Putamen (tissue), 1 donor: ENCODE measurements at regions not wholly inside any gene's neighbourhood (a gene's known extent, or its start where the extent isn't known, plus 50 kb on each side); places are given as distances from the start of the nearest gene placed in this dataset.
"Not testable (repeated sequence)": the region's sequence is repeated elsewhere in the genome, so short reads cannot be mapped to it uniquely, and the experiment has no call there.

Experiments
- DNase-seq: peaks from one replicate; pipeline ENCODE4 v3.0.0-alpha.2; 2016; ENCODE audit warnings: low spot score

DNA sequence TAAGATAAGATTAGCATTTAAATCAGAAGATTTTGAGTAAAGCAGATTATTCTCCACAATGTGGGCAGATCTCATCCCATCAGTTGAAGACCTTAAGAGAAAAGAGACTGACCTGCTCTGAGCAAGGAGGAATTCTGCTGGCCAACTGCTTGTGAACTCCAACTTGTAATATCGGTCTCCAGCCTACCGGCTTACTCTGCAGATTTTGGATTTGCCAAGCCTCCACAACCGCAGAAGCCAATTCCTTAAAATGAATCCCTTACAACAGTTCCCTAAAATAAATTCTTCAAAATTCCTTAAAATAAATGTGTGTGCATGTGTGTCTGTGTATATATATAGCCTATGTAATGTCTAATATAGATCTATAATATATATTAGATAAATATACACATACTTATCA is 107.4 kb upstream of the KLF13 start:
- DNase-seq: no peak

DNA sequence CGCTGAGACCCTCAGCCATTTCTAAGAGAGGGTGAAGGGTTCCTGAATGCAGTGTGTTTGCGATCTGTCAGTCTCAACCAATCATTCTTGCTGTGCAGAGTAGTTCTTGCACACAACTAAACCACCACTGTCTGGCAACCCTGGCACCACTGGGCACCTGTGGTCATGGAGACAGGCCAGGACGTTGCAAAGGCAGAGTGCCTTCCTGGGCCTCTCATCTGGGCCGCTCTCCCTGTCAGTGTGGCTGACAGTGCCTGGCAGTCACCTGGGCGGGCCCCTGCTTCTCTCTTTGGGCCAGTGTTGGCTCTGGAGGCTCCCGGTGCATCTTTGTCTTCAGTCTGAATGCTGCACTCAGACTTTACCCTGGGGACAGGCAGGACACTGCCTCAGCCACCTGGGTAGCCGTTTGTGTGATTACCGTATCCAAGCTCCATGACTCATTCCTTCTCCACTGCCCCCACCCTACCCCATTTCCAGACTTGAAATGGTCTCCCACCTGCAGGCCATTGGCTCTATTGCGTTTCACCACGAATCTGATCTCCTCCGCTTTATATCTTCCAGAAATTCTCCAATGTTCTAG is 104.6 kb upstream of the KLF13 start:
- DNase-seq: no peak

DNA sequence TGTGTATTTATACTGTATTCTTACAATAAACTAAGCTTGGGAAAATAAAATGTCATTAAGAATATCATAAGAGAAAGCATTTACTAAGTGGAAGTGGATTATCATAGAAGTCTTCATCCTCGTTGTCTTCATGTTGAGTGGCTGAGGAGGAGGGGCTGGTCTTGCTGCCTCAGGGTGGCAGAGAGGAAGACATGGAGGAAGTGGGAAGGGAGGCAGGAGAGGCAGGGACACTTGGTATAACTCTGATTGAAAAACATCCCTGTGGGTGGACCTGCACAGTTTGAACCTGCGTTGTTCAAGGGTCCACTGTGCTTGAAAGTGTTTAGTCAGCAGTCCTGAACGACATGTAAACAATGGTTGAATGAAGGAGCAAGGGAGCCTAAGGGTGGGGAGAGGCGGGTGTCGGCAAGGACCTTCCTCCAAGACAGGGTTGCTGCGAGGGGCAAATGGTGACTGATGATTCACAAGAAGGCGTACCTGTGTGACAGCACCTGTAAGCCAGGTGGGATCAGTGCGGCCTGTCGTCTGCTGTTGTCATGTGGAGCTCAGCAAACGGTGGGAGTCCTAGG is 103.8 kb upstream of the KLF13 start:
- DNase-seq: no peak

DNA sequence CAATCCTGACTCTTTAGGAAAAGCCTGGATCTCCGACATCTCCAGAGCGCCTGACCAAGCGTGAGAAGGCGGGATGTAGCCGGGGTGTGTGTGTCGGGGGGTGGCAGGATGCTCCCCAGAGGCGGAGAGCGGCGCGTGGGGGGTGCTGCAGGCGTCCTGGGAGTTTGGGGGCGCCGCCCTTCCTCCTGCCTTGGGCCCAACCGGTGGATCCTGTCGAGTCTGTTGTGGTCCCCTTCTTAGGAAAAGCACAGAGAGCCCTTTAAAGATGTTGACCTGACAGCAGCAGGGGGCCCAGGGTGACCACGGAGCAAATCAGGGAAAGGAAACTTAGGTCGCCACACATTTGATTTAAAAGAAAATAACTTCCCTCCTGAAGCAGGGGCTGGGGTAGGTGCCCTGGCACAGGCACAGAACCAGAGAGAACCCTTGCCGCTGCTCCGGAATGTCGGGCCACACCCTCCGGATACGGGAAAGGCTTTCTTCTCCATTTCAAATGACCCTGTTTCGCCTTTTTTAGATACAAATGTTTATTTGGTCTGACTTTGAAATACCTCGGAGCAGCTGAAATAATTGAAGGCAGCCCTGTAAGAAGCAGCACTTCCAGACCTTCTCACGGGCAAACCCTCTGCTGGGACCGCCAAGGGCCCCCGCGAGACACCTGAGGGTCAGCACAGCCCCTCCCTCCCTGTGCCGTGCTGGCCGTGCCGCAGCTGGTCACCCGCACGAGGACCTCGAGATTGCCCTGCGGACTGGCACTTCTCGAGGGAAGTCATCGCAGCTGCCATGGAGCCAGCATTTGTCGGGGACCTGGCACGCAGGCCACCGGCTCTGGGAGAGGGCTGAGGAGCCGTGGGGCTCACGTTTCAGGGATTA is 102.9 kb upstream of the KLF13 start:
- no peak for DNase-seq

DNA sequence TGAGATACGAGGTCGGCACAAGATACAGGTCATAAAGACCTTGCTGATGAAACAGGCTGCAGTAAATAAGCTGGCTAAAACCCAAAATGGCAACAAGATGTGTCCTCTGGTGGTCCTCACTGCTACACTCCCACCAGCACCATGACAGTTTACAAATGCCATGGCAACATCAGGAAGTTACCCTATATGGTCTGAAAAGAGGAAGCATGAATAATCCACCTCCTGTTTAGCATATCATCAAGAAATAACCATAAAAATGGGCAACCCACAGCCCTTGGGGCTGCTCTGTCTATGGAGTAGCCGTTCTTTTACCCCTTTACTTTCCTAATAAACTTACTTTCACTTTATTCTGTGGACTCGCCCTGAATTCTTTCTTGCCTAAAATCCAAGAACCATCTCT is 102.0 kb upstream of the KLF13 start:
- DNase-seq: not testable (repeated sequence)

DNA sequence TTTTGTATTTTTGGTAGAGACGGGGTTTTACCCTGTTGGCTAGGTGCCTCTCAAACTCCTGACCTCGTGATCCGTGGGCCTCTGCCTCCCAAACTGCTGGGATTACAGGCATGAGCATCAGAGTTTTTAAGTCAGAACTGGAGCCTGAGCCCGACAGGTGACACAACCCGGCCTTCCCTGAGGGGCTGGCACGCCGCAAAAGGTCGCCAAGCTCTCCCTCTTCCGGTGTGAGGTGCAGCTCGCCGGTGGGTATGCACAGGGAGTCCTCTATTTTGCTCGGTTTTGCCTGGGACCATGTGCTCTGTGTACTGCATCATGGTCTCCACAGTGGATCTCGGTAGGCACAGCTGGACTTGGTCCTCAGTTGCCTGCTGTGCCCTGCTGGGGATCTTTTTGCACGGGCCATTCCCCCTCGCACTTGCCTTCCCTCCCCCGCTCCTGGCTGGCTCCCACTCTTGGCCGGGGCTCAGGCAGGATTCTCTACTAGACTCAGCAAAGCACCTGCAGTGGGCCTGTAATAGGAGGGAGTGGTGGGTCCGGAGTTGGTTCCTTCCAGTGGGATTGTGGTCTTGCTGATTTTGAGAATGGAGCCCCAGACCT is 101.2 kb upstream of the KLF13 start:
- DNase-seq: no peak

DNA sequence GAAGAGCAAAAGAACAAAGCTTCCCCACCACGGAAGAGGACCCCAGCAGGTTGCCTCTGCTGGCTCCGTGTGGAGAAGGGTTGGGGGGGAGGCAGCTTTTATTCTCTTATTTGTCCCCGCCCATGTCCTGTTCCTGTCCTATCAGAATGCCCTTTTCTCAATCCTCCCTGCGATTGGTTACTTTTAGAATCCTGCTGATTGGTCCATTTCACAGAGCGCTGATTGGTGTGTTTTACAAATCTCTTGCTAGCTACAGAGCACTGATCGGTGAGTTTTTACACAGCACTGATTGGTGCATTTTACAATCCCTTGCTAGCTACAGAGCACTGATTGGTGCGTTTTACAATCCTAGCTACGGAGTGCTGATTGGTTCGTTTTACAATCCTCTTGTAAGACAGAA is 100.6 kb upstream of the KLF13 start:
- DNase-seq: no peak

DNA sequence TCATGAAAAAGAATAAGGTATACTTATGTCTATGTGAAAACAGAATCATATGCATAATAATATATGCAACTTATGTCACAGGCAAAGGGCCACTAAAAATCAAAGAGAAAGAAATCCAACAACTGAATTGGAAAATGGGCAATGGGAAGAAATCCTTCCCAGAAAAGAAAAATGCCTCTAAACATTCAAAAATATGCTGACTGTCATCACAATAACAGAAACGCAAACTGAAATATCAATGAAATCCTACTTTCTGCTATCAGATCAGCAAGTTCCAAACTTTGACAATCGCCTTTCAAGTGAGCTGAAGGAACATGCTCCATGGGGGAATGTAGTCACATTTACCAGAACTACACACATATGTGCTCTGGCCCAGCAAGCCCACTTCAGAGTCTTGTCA is 99.4 kb upstream of the KLF13 start:
- no peak for DNase-seq

DNA sequence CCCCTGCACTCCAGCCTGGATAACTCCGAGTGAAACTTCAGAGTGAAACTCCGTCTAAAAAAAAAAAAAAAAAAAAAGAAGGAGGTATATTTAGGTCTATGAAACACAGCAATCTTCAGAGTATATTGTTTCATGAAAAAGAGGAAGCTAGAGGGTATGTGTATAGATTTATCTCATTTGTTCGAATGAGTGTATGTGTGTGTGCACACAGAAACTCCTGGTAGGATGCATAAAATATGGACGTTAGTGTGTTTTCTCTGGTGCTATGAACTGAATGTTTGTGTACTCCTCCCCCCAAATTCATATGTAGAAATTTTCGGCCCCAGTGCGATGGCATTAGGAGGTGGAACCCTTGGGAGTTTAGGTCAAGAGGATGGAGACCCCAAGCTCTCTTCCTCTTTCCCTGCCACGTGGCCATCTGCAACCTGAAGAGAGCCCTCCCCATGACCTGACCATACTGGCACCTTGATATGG is 98.6 kb upstream of the KLF13 start:
- DNase-seq: no peak

DNA sequence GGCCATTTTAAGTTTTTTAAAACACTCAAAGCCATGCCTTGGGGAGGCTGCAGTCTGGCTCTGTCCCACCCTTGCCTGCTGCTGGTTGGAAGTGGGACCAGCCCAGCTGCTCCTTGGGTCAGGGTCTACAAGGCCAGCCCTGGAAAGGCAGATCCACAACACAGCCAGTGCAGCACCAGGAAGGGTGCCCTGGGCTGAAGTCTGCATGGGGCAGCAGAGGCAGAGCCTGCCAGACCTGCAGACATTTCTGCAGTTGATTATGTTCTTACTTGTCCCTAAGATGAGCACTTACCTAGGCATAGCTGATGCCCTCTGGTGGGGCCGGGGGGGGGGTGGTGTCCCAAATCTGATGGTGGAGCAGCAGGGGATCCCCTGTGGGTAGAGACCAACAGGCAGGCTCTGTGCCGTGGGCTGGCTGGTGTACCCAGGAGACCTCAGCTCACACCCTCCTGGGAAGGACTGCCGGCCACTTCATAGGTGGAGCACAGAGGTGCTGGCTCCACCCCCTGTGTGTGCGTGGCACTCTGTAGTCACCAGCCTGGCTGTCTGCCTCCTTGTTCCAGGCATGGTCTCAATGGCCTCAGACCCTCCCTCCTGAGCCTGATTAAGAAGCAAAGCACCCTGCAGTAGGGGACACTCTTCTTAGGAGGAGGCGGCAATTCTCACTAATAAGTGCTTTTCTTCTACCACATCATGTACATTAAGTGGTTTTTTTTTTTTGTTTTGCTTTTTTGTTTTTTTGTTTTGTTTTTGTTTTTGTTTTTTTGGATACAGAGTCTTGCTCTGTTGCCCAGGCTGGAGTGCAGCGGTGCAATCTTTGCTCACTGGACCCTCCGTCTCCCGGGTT is 97.4 kb upstream of the KLF13 start:
- DNase-seq: no peak

DNA sequence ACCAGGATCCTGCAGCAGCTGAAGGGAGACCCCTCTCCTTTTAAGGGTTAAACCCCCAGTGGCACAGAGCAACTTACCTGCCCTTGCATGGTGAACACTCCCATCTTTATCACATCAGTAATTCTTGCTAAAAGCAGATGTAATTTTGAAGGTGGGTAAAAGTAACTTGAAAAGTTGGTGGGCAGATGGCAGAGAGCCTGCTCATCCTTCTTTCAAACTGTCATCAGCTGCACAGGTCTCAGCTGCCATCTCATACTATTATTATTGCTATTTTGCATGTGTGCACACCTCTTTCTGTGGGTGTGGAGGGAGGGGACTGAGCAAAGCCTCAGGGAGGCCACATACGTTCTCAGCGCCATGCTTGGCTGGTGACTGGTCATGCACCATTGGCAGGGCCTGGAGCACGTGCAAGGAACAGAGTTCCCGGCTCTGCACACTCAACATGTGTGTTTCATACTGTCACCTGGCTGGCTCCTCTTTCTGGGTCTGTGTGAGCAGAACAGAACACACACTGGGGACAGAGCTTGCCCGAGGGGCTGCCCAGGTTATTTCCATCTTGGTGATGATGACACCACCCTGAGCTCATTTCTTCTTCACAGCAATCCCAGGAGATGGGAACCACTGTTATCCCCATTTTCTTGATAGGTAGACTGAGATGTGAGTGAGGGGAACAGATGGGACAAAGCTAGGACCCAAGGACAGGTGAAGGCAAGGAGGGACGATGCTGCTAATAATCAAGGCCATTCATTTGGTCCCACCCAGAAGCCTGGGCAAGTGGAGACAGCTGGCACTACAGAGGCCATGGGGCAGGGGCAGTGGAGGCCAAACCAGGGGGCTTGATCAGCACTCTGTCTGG is 95.8 kb upstream of the KLF13 start:
- DNase-seq: no peak

DNA sequence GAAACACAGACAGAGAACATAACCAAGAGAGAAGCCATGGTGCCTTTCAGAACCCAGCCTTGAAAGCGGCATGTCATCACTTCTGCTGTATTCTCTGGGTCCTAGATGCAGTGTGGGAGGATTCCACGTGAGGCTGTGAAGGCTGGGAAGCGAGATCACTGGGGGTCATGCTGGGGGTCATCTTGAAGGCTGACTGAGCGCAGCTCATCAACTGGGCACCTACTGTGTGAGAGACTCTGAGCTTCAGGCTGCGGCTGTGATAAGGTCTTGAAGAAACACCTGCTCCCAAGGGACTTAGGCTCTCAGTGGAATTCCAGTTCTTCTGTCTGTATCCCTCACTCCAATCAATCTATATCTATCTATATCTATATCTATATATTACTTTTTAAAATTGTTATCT is 91.8 kb upstream of the KLF13 start:
- no peak for DNase-seq

DNA sequence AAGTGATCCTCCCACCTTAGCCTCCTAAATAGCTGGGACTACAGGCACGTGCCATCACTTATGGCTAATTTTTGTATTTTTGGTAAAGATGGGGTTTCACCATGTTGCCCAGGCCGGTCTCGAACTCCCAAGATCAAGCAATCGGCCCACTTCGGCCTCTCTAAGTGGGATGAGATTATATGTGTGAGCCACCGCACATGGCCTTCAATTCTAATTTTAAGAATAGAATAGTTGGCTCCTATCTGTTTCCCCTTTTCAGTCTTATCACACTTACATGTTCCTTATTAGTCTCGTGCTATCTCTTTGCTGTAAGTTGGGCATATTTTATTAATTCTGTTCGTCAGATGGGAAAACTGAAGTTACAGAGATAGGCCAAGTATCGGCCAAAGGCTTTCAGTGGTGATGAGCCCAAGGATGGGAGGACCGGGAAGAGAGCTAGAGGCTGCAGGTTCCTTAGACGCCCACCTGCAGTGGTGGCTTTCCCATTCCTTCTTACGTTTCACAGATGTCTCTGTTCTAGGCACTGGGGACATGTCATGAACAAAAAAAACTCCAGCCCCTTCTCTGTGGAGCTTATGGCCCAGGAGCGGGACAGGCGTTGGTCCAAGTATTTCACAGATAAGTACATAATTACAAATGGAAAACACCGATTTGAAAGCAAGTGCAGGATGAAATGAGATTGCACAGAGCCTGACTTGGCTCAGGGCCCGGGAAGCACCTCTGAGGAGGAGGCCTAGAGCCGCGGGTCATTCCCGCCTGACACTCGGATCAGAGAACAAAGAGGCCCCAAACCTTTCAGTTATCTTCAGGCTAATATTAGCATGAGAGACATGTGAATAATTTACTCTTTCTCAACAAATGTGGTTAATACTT is 91.1 kb upstream of the KLF13 start:
- no peak for DNase-seq

DNA sequence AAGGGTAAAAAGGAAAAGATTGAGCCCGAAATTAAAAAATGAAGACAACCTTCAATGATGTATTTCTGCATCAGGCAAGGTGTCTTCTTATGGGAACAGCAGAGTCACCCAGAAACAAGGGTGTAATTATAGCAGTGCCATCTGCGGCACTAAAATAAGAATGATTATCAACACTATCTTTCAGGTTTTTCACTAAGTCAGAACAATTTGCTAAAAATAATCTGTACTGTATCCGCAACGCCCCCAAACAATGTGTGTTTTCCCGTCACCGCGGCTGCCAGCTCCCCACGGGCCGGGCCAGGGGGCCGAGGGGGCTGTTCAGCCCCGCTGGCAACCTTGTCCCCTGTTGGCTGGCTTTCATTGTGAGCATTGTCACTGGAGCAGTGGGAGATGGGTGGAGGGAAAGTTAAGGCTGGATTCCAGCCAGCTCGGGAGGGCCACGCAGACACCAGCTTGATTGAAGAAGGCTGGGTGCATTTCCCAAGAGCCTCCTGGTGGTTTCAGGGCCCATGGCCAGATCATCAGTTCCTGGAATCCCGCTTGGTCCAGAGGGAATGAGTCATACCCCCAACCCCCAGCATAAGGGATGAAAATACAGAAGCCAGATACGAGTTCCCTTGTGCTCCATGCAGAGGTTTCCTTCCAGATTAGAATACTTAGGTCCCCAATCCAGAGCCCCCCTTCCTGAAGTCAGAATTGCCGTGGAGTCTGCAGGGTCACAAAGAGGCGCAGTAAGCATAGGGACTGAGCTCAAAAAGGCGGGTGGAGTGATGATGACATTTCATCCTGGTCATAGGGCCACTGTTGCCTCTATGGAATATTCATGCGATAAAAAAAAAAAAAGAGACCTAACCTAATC is 90.2 kb upstream of the KLF13 start:
- DNase-seq: peak; percentile 67

DNA sequence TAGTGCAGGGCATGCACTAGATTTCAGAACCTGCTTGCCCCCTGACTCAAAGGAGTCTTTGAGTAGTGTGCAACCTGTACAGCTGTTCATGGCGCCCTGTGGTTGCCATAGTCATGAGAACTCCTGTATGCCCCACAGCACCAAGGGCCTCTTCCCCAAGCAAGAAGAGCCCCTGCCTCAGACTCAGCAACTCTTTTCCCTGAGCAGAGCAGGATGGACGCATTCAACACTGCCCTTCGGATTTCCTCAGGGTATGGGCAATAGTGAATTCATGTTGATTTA is 89.7 kb upstream of the KLF13 start:
- no peak for DNase-seq

DNA sequence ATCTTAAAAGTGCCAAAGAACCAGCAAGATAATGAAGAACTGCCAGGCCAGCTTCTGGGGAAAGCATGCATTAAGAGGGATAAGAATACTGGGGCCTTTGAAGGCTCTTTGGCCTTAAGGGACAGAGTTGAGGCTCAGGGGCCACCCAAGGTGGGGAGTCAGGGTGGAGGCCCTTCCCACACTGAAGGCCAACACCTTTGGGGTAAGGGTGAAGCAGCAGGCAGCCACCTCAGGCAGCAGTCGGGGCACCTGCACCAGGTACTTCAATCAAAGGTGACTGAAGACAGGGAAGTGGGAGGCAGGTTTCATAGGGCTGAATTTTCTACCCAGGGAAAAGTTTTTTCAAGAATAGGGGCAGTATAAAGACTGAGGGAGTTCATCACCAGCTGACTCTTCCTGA is 87.7 kb upstream of the KLF13 start:
- no peak for DNase-seq

DNA sequence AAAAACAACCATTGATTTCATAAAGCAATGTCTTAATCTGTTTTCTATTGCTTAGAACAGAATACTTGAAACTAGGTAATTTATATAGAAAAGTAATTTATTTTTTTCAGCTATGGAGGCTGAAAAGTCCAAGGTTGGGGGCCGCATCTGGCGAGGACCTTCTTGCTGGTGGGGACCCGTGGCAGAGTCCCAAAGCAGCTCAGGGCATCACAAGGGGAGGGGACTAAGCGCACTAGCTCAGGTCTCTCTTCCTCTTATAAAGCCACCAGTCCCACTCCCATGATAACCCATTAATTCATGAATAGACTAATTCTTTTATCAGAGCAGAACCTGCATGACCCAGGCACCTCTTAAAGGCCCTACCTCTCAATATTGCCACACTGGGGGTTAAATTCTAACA is 87.2 kb upstream of the KLF13 start:
- DNase-seq: no peak

DNA sequence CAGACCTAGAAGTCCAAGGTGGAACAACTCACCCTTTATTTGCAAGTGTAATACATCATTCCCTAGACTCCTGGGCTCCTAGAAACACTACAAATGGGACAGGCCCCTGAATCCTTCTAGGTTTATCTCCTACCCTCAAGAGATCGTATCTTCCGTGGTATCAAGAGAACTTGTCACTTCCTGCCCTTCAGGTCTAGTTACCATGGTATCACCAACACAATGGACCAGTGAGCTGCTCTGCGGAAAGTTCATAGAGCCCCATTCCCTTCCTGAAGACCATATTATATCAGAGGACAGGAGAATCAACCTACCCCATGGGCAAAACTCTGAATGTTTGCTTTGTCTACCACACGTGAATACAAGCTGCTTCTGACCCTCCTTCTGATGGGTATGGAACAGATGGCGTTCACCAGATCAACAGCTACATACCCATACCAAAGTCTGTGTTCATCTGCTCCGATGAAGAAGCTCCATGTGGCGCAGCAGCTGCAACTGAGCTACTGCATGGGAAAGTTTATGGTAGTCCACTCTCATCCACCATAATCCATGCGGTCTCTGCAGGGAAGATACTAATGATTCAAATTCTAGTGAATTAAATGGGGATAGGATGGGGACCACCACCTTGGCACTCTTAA is 84.6 kb upstream of the KLF13 start:
- DNase-seq: no peak

DNA sequence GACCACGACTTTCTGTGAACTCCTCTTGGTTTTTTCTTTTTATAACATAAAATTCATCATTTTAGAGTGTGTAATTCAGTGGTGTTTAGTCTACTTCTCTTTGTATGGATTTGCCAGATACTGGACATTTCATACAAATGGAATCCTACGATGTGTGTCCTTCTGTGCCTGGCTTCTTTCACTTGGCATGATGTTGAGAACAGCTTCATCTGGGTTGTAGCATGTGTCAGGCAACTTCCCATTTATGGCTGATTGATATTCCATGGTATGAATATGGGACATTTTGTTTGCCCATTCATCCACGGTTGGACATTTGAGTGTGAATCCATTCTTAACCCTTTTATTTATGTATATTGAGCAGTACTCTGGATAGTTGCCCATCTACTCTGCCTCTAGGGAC is 82.7 kb upstream of the KLF13 start:
- DNase-seq: no peak
